ENCODE measurements at regions not wholly inside any gene's neighbourhood (a gene's known extent, or its start where the extent isn't known, plus 50 kb on each side); places are given as distances from the start of the nearest gene placed in this dataset.

DNA sequence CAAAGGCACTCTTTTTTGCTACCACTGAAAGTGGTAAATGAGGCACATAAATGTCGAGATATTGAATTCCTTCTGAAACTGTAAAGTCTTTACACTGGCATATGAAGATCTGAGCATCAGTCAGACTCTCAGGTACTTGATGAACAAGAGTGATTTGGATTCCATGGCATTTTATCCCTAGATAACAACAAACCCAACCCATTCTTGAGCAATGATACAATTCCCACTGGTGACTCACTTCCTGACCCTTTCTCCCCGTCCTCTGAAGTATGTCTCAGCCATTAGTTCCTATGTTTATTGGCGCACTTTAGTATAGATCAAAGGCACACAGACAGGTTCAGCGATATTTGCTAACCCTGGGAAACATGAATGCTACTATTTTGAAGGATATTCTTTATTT lies 147.0 kb upstream of the RBFOX1 start:
- ATAC-seq = no peak
- DNase-seq (ENCODE audit: low spot score) = no peak

DNA sequence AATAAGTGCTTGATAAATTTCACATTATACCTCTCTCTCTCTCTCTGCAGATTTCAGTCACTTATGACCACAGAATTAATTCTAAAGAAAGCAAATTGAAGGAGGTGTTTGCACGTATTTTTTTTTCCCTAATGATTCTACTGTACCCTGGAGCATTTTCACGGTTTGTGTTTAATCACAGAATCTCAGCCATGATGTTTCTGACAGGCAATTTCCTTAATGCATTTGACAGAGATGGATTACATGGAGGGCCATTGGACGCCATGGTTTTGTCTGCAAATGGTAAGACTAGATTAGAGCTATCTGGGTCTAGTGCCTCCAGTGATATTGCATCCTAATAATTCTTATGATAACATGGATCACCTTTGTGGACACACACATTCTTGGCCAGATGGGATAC lies 147.5 kb upstream of the RBFOX1 start:
- DNase-seq (ENCODE audit: low spot score) (no peak), ATAC-seq (no peak)

DNA sequence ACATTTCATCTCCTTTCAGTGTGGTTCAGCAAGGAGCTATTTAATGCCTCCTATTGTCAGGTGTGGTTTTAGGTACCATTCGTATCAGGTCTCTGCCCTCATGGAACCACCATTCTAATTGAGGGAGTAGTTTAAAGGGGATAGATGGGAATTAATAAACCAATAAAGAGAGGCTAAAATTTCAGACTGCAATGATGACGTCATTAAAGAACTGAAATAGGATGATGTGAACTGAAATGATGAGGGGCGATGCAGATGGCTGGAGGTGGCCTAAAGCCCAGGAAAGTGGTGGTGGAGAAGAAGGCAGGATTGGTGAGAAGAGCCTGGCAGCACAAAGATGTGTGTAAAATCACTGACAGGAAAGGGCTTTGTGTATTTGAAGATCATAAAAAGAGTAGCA lies 148.9 kb upstream of the RBFOX1 start:
- ATAC-seq = no peak
- no peak for DNase-seq (ENCODE audit: low spot score)

DNA sequence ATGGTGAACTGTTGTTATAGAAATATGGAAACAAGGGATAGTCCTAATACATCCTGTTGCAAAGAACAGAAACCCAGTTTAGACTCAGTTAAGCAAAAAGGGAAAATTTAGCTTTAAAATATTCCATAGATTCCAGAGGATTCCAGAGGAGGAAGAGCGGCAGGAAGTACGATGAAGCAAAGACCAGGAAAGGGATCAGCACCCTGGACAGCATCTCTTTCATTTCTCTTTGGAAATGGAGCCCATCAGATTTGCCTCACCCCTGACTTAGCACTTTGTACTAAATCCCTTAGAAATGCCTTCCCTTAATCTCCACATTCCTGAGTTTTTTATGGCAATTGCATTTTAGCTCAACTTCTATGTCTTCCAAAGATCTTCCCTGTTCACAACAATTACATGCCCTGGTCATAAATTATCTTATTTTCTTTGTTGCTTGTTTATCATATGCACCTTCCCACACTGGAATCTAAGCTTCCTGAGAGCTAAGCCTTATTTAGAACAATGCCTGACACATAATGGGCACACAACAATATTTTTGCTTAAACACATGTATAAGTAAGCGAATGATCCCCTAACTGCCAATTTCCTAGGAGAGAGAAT lies 150.0 kb upstream of the RBFOX1 start:
- no peak for ATAC-seq

DNA sequence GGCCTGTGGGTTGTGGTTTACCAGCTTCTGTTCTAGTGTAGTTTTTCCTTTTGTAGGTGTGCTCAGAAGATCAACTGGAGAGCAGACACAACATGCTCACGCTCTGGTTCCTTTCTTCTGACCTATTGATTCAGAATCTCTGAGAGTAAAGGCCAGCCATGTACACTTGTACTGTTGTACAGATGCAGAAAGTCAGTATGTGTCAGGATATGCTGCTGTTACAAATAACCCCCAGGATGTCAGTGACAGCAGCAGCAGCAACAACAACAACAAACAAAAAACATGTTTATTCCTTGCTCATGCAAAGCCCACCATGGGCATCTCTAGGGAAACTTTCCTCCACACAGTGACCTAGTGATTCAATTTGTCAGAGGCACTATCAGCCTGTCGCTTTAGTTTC lies 154.8 kb upstream of the RBFOX1 start:
- ATAC-seq = no peak
- DNase-seq (ENCODE audit: low spot score) = no peak

More for the DNA sequence above, 150.0 kb upstream of the RBFOX1 start:
- no peak for DNase-seq (ENCODE audit: low spot score)

DNA sequence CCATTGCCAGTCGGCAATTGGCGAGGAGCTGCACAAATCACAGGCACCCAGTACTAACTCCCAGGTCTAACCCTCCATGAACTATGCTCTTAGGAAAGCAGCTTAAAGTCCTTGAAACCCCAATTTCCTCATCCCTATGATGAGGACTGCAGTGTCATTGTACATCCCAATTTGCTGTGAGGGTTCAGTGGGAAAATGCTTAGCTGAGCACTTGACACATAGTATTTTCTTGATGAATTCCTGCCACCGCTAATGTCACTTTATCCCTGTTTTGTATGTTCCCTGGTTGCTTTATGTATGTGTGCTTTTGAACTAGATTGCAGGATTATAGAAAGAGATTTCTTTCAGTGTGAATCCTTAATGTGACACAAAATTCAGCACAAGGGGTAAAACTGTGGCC lies 161.5 kb upstream of the RBFOX1 start:
- ATAC-seq = no peak
- no peak for DNase-seq (ENCODE audit: low spot score)

DNA sequence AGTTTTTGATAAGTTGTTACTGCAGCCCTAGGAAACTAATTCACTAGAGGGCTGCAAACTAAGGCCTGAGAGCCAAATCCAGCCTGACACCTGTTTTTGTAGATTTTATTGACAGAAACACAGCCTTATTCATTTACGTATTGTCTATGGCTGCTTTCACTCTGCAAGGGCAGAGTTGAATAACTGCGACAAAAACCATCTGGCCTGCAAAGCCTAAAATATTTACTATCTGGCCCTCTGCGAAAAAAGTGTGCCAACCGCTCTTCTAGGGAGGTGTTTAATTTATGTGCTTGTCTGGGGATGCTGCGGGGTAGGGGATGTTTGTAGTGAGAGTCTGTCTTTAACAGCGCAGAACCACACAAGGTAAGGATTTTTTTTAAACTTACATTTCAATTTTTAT lies 165.0 kb upstream of the RBFOX1 start:
- ATAC-seq (no peak), DNase-seq (ENCODE audit: low spot score) (no peak)

DNA sequence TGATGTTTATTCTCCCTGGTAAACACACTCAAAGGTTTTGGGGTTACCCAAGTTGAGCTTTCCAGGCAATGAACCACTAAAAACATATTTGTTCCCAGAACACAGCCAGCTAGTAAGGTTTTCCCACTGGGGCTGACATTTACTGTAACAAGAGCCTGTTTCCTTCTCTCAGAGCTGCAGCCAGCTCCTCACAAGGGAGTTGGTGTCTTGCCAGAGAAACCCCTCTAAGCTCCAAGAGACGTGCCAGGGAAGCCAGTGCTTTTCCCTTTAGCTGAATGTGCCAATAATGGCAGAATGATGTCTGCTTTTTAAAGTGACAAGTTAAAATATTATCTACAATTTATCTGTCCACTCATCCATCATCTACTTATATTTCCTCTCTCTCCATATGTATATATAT lies 170.8 kb upstream of the RBFOX1 start:
- ATAC-seq = no peak
- no peak for DNase-seq (ENCODE audit: low spot score)

DNA sequence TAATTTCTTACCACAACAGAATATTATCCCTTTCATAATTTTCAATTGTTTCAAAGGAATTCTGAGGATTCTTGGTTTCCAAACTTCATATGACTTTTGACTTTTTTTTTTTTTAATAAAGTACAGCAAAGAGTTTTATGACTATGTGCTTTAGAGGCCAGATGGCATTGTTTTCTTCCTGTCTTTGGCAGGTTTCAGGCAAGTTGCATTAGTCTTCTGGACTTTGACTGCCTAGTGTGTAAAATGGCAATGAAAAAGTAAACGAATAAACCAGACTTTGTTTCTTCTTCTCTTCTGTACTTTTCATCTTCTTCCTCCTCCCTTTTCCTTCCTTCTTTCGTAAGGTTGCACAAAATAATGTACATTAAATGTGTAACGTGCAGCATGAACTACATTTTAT lies 172.6 kb upstream of the RBFOX1 start:
- DNase-seq (ENCODE audit: low spot score) (no peak), ATAC-seq (peak; percentile 86)

DNA sequence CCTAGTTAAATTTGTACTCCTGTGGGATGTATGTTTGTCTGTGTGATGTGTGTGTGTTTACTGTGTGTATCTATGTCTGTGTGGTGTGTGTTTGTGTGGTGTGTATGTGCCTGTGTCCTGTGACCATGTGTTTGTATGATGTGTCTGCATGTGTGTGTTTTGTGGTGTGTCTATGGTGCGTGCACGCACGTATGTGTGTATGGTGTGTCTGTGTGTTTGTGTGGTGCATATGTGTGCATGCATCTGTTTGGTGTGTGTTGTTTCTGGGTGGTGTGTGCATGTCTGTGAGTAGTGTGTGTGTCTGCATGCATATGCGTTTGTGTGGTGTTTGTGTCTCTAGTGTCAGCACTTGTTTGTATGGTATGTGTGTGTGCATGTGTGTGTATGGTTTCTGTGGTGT lies 174.2 kb upstream of the RBFOX1 start:
- no peak for DNase-seq (ENCODE audit: low spot score)
- ATAC-seq = no peak

DNA sequence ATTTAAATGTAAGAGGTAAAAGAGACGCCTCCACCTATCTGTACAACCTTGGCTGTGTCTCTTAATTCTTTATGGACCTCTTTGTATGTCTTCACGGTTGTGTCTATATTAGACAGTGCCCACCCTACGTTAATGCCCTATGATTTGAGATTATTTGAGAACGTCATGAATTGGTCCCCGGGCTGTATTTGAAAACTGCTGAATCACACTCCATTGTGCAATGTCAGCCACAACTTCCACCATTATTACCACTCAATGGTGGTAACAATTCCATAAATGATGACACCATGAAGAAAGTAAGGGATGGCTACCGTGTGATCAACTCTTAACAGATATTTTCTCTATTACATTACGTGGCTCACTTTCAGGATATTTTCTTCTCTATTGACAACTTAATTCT lies 182.4 kb upstream of the RBFOX1 start:
- no peak for DNase-seq (ENCODE audit: low spot score)
- no peak for ATAC-seq

DNA sequence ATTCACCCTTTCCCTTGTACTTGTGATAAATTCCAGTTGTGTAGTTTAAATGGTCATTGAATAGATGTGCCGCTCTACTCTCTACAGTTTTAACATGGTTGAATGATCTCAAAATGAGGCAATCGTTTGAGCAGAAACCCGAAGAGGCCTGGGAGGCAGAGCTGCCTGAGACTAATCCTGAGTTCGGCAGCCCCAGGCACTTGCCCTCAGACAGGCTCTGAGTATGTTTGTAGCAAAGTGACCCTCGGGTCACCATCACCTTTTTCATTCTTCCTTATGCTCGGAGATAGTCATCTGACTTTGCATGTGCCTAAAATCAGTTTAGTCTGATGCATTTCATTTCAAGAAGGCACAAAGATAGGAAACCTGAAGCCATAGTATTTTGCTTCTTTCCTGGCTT lies 184.0 kb upstream of the RBFOX1 start:
- DNase-seq (ENCODE audit: low spot score) (no peak), ATAC-seq (no peak)

DNA sequence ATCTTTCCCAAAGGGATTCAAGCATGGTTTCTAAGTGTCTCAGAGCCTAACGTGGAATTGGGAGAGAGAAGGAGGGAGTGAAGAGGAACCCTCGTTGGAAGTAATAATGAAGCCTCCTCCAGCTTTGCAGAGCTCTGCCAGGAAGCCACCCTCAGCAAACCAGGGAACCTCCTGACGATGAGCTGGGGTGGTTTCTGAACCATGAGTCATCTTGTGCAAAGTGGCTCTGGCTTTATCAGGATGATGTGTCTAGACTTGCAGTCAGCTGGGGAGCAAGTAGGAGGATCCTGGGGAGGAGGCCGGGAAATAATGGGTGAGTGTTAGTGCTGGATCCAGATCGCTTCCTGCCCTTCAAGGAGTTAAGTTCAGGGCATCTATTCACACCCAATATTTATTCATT lies 191.7 kb upstream of the RBFOX1 start:
- ATAC-seq = no peak

DNA sequence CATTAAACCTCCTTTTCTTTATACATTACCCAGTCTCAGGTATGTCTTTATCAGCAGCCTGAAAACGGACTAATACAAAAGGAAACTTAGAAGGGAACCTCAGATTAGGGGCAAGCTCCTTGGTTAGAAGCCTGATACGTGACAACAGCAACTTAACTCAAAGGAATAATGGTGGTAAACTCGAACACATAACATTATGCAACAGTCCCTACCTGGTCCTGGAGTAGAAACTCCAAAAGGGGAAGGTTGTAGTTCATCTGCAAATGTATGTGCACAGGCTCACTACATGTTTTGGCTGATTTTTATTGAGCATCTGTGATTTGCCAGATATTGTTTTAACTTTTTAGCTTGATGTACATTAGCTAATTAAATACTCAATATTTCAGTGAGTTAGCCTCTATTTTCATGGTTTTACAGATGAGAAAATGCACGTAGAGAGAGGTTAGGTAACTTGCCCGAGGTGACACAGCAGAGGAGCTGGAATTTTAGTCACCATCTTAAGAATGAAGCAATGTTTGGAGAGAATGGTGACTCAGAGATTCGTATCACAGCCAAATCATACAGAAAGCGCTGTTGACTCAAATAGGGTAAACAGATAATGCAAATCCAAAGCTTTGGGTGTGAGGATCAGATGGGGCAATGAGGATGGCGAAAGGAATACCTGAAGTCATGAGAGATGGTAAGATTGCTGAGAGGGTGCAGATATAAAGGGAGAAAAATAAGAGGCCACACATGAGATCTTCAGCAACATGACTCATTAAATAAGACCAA lies 194.9 kb upstream of the RBFOX1 start:
- DNase-seq (ENCODE audit: low spot score) (no peak), ATAC-seq (no peak)

More for the DNA sequence above, 191.7 kb upstream of the RBFOX1 start:
- DNase-seq (ENCODE audit: low spot score) = no peak

DNA sequence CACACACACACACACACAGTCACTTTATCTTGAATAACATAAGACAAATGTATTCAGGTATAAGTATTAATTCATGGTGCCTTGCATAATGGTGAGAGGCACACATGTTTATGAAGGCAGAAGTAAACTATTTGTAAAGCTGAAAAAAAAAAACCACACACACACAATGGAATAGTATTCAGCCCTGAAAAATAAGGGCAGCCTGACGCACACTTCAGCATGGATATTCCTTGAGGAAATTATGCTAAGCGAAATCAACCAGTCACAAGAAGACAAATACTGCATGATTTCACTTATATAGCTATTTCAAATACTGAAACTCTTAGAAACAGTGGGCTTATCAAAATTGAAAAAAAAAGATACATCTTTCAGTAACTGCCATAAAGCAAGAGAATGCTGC lies 200.2 kb upstream of the RBFOX1 start:
- ATAC-seq (no peak), DNase-seq (ENCODE audit: low spot score) (no peak)

DNA sequence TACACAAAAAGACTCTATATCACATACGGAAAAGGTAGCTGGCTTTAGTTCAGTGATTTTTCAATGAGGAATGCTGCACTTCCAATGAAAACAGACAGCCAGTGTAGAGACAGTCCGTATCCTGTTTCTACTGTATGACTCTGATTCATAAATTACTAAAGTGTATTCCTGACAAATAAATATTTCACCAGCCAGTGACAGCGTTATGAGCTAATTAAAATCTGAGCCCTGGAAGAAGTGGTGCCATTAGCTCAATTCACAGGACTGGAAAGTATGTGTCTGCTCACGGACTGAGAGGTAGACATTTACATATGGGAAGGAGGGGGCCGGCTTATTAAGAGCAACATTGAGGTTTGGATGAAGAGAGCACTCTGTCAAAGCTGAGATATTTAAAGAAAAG lies 207.9 kb upstream of the RBFOX1 start:
- DNase-seq (ENCODE audit: low spot score) (no peak), ATAC-seq (no peak)

DNA sequence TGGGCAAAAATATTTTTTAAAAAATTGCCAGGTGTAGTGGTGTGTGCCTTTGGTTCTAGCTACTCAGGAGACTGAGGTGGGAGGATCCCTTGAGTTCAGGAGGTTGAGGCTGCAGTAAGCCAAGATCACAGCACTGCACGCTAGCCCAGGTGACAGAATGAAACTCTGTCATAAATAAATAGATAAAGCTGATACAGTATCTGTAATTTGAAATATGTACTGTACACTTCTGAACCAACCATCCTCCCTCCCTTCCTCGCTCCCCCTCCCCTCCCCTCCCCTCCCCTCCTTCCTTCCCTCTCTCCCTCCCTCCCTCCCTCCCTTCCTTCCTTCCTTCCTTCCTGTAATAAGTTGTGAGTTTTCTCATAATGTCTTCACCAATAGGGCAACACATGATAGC lies 208.4 kb upstream of the RBFOX1 start:
- ATAC-seq = no peak

DNA sequence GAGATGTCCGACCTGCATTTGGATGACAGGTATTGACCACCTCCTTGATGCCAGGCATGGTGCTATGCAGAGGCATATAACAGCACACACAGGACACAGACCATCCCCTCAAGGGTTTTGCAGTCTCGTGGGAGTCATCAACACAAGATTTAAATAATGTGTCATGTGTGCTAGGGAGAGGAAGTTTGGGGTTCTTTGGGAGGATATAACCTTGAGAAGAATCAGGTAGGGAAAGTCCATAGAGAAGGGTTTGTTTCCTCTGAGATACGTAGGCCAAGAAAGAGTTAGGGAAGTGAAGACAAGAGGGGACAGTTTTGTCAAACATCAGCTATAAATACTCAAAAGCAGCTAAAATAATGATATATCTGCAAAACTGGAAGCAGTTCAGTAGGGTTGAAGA lies 215.9 kb upstream of the RBFOX1 start:
- DNase-seq (ENCODE audit: low spot score) (no peak), ATAC-seq (no peak)

More for the DNA sequence above, 208.4 kb upstream of the RBFOX1 start:
- DNase-seq (ENCODE audit: low spot score) = no peak

DNA sequence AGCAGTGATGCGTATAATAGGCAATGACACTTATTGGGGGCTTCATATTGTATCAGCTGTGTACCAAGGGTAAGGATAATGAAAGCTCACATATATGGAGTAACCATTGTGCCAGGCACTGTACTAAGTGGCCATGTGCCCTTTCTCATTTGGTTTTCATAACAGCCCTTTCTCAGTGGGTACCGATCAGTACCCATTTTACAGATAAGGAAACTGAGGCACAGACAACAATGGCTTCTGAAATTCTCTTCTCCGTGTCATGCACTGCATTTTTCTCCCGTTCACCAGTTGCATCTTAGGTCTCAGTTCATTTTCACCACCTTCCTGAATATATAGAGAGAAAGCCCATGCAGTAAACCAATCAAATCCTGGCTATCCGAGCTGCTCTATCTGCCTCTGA lies 216.7 kb upstream of the RBFOX1 start:
- no peak for DNase-seq (ENCODE audit: low spot score)
- no peak for ATAC-seq

DNA sequence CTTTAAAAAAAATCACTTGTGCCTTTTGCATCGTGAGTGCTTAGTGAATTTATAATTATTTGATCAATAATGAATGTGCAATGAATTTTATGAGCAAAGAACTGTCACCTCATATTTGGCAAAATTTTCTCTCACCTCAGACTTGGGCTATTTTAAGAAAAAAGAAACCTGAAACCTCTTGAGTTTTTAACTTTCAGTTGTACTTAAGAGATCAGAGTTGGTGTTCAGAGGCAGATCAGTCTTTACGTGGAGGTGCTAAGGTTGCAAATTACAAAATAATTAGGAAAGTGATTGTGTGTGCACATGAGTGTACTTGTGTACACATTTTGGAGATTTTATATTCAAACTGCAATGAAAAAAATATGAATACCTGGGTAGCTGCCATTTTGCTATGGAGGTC lies 218.7 kb upstream of the RBFOX1 start:
- DNase-seq (ENCODE audit: low spot score) (no peak), ATAC-seq (no peak)

DNA sequence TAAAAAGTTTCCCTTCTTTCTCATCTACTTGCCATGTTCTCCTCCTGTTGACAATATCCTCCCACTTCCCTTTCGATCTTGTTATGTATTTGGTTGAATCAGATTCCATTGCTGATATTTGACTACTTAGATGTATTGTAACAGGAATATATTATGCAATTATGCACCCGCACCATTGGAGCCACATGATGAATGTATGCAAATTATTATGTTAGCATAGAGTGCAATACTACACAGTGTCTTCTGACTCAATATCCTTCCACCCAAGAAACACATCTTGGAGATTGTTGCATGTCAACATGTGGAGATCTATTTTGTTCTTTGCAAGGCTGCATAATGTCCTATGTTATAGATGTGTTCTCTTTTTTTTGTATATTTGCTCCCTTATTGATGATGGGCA lies 219.2 kb upstream of the RBFOX1 start:
- ATAC-seq = no peak

DNA sequence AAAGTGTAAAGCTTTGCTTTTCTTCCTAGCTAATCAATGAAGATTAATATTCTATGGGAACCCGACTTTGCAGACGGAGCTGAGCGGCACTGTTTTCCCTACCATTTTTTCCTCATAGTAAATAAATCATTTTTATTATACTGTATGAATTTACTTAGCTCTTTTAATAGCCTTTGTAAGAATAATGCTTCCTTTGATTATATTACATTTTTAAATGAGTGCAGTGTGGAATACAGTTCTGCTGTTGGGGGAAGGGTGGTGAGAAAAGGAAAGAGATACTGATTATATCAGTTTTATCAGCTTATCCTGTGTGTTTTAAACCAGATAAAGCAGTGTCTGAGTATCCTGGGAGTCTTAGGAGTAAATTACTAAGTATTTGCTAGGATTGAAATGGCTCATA lies 221.4 kb upstream of the RBFOX1 start:
- DNase-seq (ENCODE audit: low spot score) (no peak), ATAC-seq (no peak)

More for the DNA sequence above, 219.2 kb upstream of the RBFOX1 start:
- DNase-seq (ENCODE audit: low spot score) = no peak

DNA sequence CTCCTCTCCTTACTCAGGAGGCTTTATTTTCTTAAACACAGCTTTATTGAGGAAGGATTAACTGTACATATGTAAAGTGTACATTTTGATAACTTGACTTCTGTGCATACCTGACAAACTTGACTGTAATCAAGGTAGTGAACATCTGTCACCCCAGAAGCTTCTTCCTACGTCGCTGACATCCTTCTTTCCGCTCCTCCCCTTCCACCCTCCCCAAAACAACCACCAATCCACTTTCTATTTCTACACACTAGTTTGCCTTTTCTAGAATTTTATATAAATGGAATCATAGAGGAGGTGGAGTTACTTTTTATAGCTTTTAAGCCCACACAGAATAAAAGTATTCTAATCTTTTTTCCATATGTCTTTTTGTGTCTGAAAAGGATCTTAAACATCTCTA lies 225.2 kb upstream of the RBFOX1 start:
- no peak for ATAC-seq
- no peak for DNase-seq (ENCODE audit: low spot score)
